Astrocyte of the spinal cord (primary cell): ENCODE measurements at regions not wholly inside any gene's neighbourhood (a gene's known extent, or its start where the extent isn't known, plus 50 kb on each side); places are given as distances from the start of the nearest gene placed in this dataset.
"Not testable (repeated sequence)": the region's sequence is repeated elsewhere in the genome, so short reads cannot be mapped to it uniquely, and the experiment has no call there.

Experiments used
- DNase-seq: peaks from one replicate; pipeline ENCODE4 v3.0.0; 2011; ENCODE audit warnings: low read depth, low spot score
- H3K4me3 ChIP-seq: 2 replicates; pipeline ENCODE4 v1.5.1; 2011; ENCODE audit warnings: low read depth, mild to moderate bottlenecking, low read length, moderate library complexity
- in situ Hi-C: cut with HindIII; loops from 2 replicates; pipeline ENCODE4 v1.10.0; 2017; ENCODE audit warnings: low sequenced_read_pairs
- TF ChIP-seq, protein P1 (sequence below): IDR thresholded peaks from 2 replicates; pipeline ENCODE4 v1.5.1; 2012; ENCODE audit warnings: low read depth, mild to moderate bottlenecking, low read length, inconsistent platforms

DNA sequence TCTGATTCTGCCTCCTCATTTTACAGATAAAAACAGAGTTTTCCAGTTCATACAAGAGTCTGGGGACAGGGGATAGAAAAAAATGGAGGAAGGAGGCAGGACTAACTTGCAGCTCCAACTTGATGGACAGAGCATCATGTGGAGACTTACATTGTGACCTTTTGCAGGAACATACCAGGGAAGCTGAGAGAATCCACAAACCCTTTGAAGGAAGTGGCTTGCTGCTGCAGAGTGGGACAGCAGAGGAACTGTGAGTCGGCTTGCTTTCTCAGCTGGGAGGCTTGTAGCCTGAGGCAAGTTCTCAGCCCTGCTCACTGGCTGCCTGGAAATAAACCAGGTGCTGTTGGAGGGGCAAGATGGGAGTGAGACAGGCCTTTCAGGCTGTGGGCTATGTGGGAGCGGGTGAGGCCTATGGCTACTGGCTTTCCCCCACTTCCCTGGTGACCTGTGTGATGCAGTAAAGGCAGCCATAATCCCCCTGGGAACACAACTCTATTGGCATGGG lies 614.4 kb downstream of the KCTD12 start:
- H3K4me3 ChIP-seq, result no peak overlapping the region
- TF ChIP-seq, protein P1, sequence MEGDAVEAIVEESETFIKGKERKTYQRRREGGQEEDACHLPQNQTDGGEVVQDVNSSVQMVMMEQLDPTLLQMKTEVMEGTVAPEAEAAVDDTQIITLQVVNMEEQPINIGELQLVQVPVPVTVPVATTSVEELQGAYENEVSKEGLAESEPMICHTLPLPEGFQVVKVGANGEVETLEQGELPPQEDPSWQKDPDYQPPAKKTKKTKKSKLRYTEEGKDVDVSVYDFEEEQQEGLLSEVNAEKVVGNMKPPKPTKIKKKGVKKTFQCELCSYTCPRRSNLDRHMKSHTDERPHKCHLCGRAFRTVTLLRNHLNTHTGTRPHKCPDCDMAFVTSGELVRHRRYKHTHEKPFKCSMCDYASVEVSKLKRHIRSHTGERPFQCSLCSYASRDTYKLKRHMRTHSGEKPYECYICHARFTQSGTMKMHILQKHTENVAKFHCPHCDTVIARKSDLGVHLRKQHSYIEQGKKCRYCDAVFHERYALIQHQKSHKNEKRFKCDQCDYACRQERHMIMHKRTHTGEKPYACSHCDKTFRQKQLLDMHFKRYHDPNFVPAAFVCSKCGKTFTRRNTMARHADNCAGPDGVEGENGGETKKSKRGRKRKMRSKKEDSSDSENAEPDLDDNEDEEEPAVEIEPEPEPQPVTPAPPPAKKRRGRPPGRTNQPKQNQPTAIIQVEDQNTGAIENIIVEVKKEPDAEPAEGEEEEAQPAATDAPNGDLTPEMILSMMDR, result no peak
- in situ Hi-C loops, result no loop called here
- DNase-seq, result peak; percentile 18

DNA sequence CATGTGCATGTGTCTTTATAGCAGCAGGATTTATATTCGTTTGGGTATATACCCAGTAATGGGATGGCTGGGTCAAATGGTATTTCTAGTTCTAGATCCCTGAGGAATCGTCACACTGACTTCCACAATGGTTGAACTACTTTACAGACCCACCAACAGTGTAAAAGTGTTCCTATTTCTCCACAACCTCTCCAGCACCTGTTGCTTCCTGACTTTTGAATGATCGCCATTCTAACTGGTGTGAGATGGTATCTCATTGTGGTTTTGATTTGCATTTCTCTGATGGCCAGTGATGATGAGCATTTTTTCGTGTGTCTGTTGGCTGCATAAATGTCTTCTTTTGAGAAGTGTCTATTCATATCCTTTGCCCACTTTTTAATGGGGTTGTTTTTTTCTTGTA lies 617.9 kb downstream of the KCTD12 start:
- in situ Hi-C loops, H3K4me3 ChIP-seq, DNase-seq: not testable (repeated sequence)

DNA sequence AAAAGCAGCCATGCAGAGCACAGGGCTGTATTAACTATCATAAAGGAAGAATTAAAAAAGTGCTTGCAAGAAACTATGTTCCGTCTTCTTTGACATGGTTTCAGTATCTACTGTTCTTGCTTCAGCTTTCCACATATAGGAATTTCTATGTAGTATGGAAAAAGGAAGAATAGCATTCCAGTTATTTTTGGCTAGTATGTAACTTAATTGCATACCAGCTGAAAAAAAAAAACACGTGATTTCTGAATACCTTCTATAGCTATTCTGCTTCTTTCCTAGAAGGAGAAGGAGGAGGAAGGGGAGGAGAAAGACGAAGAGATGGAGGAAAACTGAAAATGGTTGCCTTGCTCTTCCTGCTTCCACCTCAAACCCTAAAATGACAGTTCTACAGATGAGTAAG lies 619.0 kb downstream of the KCTD12 start:
- H3K4me3 ChIP-seq, result no peak overlapping the region
- TF ChIP-seq, protein P1, result no peak
- DNase-seq, result no peak
- in situ Hi-C loops, result no loop called here

DNA sequence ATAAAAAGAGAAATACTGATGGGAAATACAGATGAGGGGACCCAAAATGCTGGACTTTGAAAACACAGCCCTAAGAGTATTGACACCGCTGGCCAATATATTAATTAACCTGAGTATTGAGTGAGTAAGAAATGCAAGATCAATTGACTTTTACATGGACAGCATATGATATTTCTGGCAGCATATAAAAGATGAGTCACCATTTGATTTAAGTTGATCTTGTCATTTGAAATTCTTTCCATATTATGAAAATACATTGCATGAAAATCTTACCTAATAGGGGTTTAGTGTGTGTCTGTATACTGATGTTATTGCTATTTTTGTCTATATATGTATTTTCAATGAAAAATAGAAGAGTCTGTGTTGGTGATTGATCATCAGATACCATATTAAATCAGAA lies 619.6 kb downstream of the KCTD12 start:
- in situ Hi-C loops, result no loop called here
- TF ChIP-seq, protein P1, result no peak
- no peak for DNase-seq
- H3K4me3 ChIP-seq, result no peak overlapping the region

DNA sequence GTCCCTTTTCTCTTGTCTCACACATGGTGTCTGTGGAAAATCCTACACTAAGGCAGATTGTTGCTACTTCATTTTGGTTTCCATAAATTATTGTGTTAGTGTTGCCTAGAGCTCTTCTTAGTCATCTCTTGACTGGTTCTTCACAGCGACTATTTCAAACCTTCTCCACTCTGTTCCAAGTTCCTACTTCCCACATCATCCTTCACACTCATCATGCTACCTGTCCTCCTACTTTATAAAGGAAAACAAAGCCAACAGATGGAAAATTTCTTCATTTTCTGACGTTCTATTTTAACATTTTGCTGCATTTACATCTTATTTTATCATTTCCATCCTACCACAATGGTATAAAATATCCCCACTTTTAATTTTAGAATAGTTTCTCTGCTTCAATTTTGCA lies 614.1 kb downstream of the LMO7 start:
- H3K4me3 ChIP-seq, result no peak overlapping the region
- no peak for DNase-seq
- TF ChIP-seq, protein P1, result no peak
- in situ Hi-C loops, result no loop called here

DNA sequence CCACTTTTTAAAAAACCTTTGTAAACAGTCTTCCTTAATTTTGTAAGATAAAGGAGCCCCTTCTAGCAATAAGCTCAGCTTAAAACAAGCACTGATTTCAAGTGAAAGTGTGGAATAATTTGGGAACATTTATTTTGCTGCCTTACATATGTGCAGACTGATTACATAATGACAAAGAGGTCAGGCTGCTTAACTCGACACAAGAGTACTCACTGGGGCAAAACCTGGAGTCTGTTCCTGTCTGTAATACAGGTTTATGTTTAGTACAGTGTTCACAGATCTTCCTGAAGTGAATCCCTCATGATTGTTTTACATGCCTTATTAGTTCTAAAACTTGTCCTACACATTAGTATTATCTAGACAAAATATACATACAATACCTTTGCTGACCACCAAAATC lies 609.8 kb downstream of the LMO7 start:
- in situ Hi-C loops, result no loop called here
- no peak for DNase-seq
- TF ChIP-seq, protein P1, result no peak
- no peak overlapping the region for H3K4me3 ChIP-seq

DNA sequence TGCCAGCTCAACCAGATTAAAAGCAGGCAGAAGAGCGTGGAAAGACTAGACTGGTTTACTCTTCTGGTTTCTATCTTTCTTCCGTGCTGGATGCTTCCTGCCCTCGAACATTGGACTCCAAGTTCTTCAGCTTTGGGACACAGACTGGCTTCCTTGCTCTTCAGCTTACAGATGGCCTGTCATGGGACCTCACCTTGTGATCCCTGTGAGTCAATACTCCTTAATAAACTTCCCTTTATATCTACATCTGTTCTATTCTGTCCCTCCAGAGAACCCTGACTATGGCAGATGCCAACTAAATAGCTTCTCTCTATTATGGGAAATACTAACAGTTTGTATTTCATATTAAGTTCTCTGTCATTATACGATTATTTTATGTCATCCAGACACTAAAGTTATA lies 609.1 kb downstream of the LMO7 start:
- in situ Hi-C loops, result no loop called here

DNA sequence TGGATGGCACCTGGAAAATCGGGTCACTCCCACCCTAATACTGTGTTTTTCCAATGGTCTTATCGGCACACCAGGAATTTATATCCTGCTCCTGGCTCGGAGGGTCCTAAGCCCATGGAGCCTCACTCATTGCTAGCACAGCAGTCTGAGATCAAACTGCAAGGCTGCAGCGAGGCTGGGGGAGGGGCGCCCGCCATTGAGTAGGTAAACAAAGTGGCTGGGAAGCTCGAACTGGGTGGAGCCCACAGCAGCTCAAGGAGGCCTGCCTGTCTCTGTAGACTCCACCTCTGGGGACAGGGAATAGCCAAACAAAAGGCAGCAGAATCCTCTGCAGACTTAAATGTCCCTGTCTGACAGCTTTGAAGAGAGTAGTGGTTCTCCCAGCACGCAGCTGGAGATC lies 607.0 kb downstream of the LMO7 start:
- in situ Hi-C loops, H3K4me3 ChIP-seq, DNase-seq: not testable (repeated sequence)

More for the DNA sequence above, 609.1 kb downstream of the LMO7 start:
- TF ChIP-seq, protein P1, result no peak
- DNase-seq, result no peak
- no peak overlapping the region for H3K4me3 ChIP-seq
